K562 (cell line): ENCODE measurements at regions not wholly inside any gene's neighbourhood (a gene's known extent, or its start where the extent isn't known, plus 50 kb on each side); places are given as distances from the start of the nearest gene placed in this dataset.

ENCODE experiments used
- KAT2B ChIP-seq: IDR thresholded peaks from one replicate; pipeline ENCODE4 v1.6.1; 2012; ENCODE audit warnings: low read depth, mild to moderate bottlenecking, control low read depth, inconsistent platforms, low read length, moderate library complexity
- KLF1 ChIP-seq: fragments of 450-650 bp; IDR thresholded peaks from 2 replicates; pipeline ENCODE4 v1.6.1; 2016; ENCODE audit warnings: missing genetic modification characterization, missing compliant biosample characterization
- NFE2L1 ChIP-seq: fragments of 450-650 bp; IDR thresholded peaks from 2 replicates; pipeline ENCODE4 v1.6.1; 2016; ENCODE audit warnings: missing genetic modification characterization, low read depth, mild to moderate bottlenecking, missing compliant biosample characterization, moderate library complexity, borderline replicate concordance
- NFRKB ChIP-seq: fragments of 450-650 bp; IDR thresholded peaks from 2 replicates; pipeline ENCODE4 v1.6.1; 2016; ENCODE audit warnings: low read depth
- RHOXF2B ChIP-seq: fragments of 250-450 bp; sonication (Bioruptor Pico); conservative IDR thresholded peaks from 2 replicates; pipeline ENCODE4 v1.5.1; 2021
- TAL1 ChIP-seq: fragments of 450-650 bp; IDR thresholded peaks from 2 replicates; pipeline ENCODE4 v1.6.1; 2016; ENCODE audit warnings: mild to moderate bottlenecking
- TGIF2 ChIP-seq: sonication (generic); formaldehyde crosslinking; IDR thresholded peaks from 2 replicates; pipeline ENCODE4 v1.8.1; 2022; ENCODE audit warnings: mild to moderate bottlenecking, missing genetic modification reagents, moderate library complexity
- TSC22D4 ChIP-seq: fragments of 450-650 bp; IDR thresholded peaks from 2 replicates; pipeline ENCODE4 v1.6.1; 2016; ENCODE audit warnings: missing genetic modification characterization, missing biosample characterization, control low read depth
- ZFX ChIP-seq: sonication (generic); formaldehyde crosslinking; IDR thresholded peaks from 2 replicates; pipeline ENCODE4 v1.8.0; 2022; ENCODE audit warnings: mild to moderate bottlenecking, missing genetic modification reagents, moderate library complexity
- ZNF253 ChIP-seq: fragments of 250-450 bp; sonication (Bioruptor Pico); conservative IDR thresholded peaks from 2 replicates; pipeline ENCODE4 v1.6.1; 2021; ENCODE audit warnings: mild to moderate bottlenecking
- ZNF507 ChIP-seq: conservative IDR thresholded peaks from 2 replicates; pipeline ENCODE4 v1.6.1; 2017; ENCODE audit warnings: missing genetic modification characterization, missing compliant biosample characterization
- ZNF75A ChIP-seq: fragments of 450-650 bp; formaldehyde crosslinking; IDR thresholded peaks from 2 replicates; pipeline ENCODE4 v1.4.0; 2020; ENCODE audit warnings: mild to moderate bottlenecking
- TF ChIP-seq, protein P1 (sequence below): fragments of 250-450 bp; sonication (Bioruptor Pico); IDR thresholded peaks from 2 replicates; pipeline ENCODE4 v1.8.0; 2021; ENCODE audit warnings: borderline replicate concordance, mild to moderate bottlenecking, moderate library complexity; ENCODE audit not compliant: poor library complexity, severe bottlenecking
- TF ChIP-seq, protein P2 (sequence below), 2 experiments: fragments of 450-650 bp; formaldehyde crosslinking in 1 of 2; IDR thresholded peaks; 2 replicates each; pipeline versions ENCODE4 v1.4.0 to v1.6.1; 2014 to 2020; ENCODE audit warnings: mild to moderate bottlenecking in 2 of 2, borderline replicate concordance in 1 of 2, low read depth in 1 of 2

DNA sequence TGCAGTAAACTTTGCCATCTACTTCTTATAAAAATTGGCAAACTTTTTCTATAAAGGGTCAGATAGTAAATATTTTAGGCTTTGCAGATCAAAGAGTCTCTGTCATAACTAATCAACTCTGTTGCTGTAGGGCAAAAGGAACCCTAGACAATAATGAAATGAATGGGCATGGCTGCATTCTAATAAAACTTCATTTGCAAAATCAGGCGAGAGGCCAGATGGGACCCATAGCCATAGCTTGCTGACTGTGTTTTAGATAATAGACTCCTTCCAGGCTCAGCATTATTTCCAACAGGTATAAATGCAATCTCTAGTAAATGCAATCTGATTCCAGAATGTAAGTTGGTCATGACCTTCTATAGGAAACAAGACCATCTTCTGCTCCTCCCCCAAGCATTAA, 490.7 kb downstream of the TOX3 start (continued):
- TF ChIP-seq NFE2L1 = no peak
- no peak for TF ChIP-seq KAT2B
- TF ChIP-seq, protein P1, sequence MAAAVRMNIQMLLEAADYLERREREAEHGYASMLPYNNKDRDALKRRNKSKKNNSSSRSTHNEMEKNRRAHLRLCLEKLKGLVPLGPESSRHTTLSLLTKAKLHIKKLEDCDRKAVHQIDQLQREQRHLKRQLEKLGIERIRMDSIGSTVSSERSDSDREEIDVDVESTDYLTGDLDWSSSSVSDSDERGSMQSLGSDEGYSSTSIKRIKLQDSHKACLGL = no peak
- no peak for TF ChIP-seq TSC22D4 (tag)
- TF ChIP-seq KLF1 (tag) = no peak
- TF ChIP-seq ZNF75A (CRISPR knock-in tag) = no peak
- TF ChIP-seq RHOXF2B (CRISPR knock-in tag) = no peak
- no peak for TF ChIP-seq ZNF253 (CRISPR knock-in tag)
- TF ChIP-seq TAL1 = no peak
- TF ChIP-seq TGIF2 (CRISPR knock-in tag) = no peak
- TF ChIP-seq, protein P2, sequence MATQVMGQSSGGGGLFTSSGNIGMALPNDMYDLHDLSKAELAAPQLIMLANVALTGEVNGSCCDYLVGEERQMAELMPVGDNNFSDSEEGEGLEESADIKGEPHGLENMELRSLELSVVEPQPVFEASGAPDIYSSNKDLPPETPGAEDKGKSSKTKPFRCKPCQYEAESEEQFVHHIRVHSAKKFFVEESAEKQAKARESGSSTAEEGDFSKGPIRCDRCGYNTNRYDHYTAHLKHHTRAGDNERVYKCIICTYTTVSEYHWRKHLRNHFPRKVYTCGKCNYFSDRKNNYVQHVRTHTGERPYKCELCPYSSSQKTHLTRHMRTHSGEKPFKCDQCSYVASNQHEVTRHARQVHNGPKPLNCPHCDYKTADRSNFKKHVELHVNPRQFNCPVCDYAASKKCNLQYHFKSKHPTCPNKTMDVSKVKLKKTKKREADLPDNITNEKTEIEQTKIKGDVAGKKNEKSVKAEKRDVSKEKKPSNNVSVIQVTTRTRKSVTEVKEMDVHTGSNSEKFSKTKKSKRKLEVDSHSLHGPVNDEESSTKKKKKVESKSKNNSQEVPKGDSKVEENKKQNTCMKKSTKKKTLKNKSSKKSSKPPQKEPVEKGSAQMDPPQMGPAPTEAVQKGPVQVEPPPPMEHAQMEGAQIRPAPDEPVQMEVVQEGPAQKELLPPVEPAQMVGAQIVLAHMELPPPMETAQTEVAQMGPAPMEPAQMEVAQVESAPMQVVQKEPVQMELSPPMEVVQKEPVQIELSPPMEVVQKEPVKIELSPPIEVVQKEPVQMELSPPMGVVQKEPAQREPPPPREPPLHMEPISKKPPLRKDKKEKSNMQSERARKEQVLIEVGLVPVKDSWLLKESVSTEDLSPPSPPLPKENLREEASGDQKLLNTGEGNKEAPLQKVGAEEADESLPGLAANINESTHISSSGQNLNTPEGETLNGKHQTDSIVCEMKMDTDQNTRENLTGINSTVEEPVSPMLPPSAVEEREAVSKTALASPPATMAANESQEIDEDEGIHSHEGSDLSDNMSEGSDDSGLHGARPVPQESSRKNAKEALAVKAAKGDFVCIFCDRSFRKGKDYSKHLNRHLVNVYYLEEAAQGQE (IDR thresholded peaks at IDR 0.05; ENCODE audit: borderline replicate concordance) = no peak
- TF ChIP-seq, protein P2 (CRISPR knock-in tag; IDR thresholded peaks at IDR 0.05; ENCODE audit: low read depth) = no peak
- TF ChIP-seq NFRKB = no peak
- no peak for TF ChIP-seq ZFX (CRISPR knock-in tag)
- TF ChIP-seq ZNF507 = no peak
